Lung (tissue), 11 donors: ENCODE measurements at regions not wholly inside any gene's neighbourhood (a gene's known extent, or its start where the extent isn't known, plus 50 kb on each side); places are given as distances from the start of the nearest gene placed in this dataset.

Experiments
- ATAC-seq: fragments of 200-7000 bp; cut with Tn5 transposase; one replicate; pipeline ENCODE4 v1.9.1; 2020; ENCODE audit warnings: moderate number of reproducible peaks; ENCODE audit not compliant: insufficient read depth, low FRiP score
- DNase-seq, 3 donors: peaks; one replicate each; pipeline ENCODE4 v3.0.0-alpha.2; 2013 to 2017
- H3K27ac ChIP-seq, 2 donors: one replicate each; pipeline ENCODE4 v1.5.1; 2013; ENCODE audit warnings: mild to moderate bottlenecking in 2 of 2, moderate library complexity in 2 of 2, control low read depth in 1 of 2, inconsistent platforms in 1 of 2, low read depth in 1 of 2, low read length in 1 of 2
- H3K27me3 ChIP-seq, 3 donors: one replicate each; pipeline ENCODE4 v1.5.1; 2013; ENCODE audit warnings: low read length in 2 of 3; ENCODE audit not compliant: control insufficient read depth in 3 of 3, insufficient read depth in 3 of 3
- H3K36me3 ChIP-seq, 4 donors: one replicate each; pipeline ENCODE4 v1.5.1; 2013; ENCODE audit warnings: low read length in 4 of 4, mild to moderate bottlenecking in 1 of 4, moderate library complexity in 1 of 4; ENCODE audit not compliant: control insufficient read depth in 4 of 4, insufficient read depth in 4 of 4
- H3K4me1 ChIP-seq, 5 donors: one replicate each; pipeline ENCODE4 v1.5.1; 2013; ENCODE audit warnings: low read length in 5 of 5, mild to moderate bottlenecking in 2 of 5, moderate library complexity in 1 of 5; ENCODE audit not compliant: control insufficient read depth in 5 of 5, insufficient read depth in 5 of 5
- H3K4me3 ChIP-seq: one replicate; pipeline ENCODE4 v1.5.1; 2013; ENCODE audit warnings: mild to moderate bottlenecking, control low read depth, moderate library complexity
- H3K9ac ChIP-seq, 2 donors: one replicate each; pipeline ENCODE4 v1.5.1; 2013; ENCODE audit warnings: low read length in 2 of 2, control low read depth in 1 of 2; ENCODE audit not compliant: insufficient read depth in 1 of 2
- H3K9me3 ChIP-seq, 4 donors: one replicate each; pipeline ENCODE4 v1.5.1; 2013; ENCODE audit warnings: low read length in 3 of 4, mild to moderate bottlenecking in 1 of 4, moderate library complexity in 1 of 4; ENCODE audit not compliant: control insufficient read depth in 4 of 4, insufficient read depth in 3 of 4
- whole genome bisulfite sequencing, 2 donors: extraction: QIAGEN DNeasy Blood & Tissue Kit; methylation state at CpG; one replicate each; pipeline ENCODE4 v1.1.7; 2013; 5-methylcytosine and 5-hydroxymethylcytosine counted together
- TF ChIP-seq, protein P1 (sequence below): IDR thresholded peaks from 2 replicates; pipeline ENCODE4 v1.5.1; 2012; ENCODE audit warnings: mild to moderate bottlenecking; ENCODE audit errors: control extremely low read depth, extremely low read depth
- donor health status: control.
- donor health status: control.
- donor health status: Bipolar disorder and iron deficiency.
- donor health status: healthy.
- donor health status: DM: yes; HTN: yes; CAD: no.

GRCh38 chr6:139887275-139887674, 512.8 kb upstream of the CITED2 start:
- no peak for DNase-seq
- WGBS, 2 donors: 91 to 95% methylated on average over 3 of the region's 3 CpGs

GRCh38 chr6:139886396-139886795, 511.9 kb upstream of the CITED2 start:
- Histone ChIP-seq H3K4me1 (peaks cover 0 to 22% (median 12%) of the 10 kb centered on the region in 5 donors), H3K4me3 (no peak overlapping the region), H3K9me3 (no peaks in the 10 kb centered on the region), H3K27ac (no peak overlapping the region), H3K27me3 (no peaks in the 10 kb centered on the region), H3K36me3 (no peaks in the 10 kb centered on the region), H3K9ac (no peak overlapping the region)
- no peak for ATAC-seq
- 89 to 91% methylated on average over 6 of the region's 6 CpGs for WGBS, 2 donors
- TF ChIP-seq, protein P1, sequence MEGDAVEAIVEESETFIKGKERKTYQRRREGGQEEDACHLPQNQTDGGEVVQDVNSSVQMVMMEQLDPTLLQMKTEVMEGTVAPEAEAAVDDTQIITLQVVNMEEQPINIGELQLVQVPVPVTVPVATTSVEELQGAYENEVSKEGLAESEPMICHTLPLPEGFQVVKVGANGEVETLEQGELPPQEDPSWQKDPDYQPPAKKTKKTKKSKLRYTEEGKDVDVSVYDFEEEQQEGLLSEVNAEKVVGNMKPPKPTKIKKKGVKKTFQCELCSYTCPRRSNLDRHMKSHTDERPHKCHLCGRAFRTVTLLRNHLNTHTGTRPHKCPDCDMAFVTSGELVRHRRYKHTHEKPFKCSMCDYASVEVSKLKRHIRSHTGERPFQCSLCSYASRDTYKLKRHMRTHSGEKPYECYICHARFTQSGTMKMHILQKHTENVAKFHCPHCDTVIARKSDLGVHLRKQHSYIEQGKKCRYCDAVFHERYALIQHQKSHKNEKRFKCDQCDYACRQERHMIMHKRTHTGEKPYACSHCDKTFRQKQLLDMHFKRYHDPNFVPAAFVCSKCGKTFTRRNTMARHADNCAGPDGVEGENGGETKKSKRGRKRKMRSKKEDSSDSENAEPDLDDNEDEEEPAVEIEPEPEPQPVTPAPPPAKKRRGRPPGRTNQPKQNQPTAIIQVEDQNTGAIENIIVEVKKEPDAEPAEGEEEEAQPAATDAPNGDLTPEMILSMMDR: no peak
- DNase-seq: no peak

More at GRCh38 chr6:139887275-139887674, 512.8 kb upstream of the CITED2 start:
- H3K9me3 ChIP-seq: no peaks in the 10 kb centered on the region
- H3K4me3 ChIP-seq: no peak overlapping the region
- ATAC-seq: no peak
- H3K27ac ChIP-seq: no peak overlapping the region
- no peak overlapping the region for H3K9ac ChIP-seq
- no peaks in the 10 kb centered on the region for H3K27me3 ChIP-seq
- peaks cover 0 to 20% (median 12%) of the 10 kb centered on the region in 5 donors for H3K4me1 ChIP-seq
- TF ChIP-seq, protein P1: no peak
- H3K36me3 ChIP-seq: no peaks in the 10 kb centered on the region

DNA sequence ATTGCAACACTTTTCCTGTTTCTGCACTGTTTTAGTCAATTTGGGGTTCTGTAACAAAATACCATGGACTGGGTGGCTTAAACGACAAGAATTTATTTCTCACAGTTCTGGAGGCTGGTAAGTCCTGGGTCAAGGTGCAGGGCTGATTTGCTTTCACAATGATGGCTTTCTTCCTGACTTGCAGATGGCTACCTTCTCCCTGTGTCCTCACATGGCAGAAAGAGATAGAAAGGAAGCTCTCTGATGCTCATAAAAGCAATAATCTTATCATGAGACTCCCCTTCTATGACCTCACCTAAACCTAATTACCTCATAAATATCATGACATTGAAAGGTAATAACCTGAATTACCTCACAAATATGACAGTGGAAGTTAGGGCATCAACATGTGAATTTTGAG, 511.5 kb upstream of the CITED2 start:
- H3K9ac ChIP-seq: no peak overlapping the region
- ATAC-seq: no peak
- WGBS, 2 donors: 10 to 38% methylated on average over 1 of the region's 1 CpG

More for the DNA sequence above, 511.5 kb upstream of the CITED2 start:
- Histone ChIP-seq H3K9me3 (no peaks in the 10 kb centered on the region), H3K4me3 (no peak overlapping the region), H3K27me3 (no peaks in the 10 kb centered on the region), H3K27ac (no peak overlapping the region), H3K36me3 (no peaks in the 10 kb centered on the region), H3K4me1 (peaks cover 0 to 22% (median 12%) of the 10 kb centered on the region in 5 donors)
- no peak for DNase-seq
- TF ChIP-seq, protein P1: no peak
